PFSK-1 (cell line): ENCODE measurements at regions not wholly inside any gene's neighbourhood (a gene's known extent, or its start where the extent isn't known, plus 50 kb on each side); places are given as distances from the start of the nearest gene placed in this dataset.

Source experiments
- FOXP2 ChIP-seq: optimal IDR thresholded peaks from 2 replicates; pipeline ENCODE3; 2011; ENCODE audit warnings: borderline replicate concordance, control low read depth, inconsistent platforms; ENCODE audit not compliant: insufficient read depth; ENCODE audit errors: extremely low read length, extremely low read depth
- POLR2AphosphoS5 ChIP-seq: IDR thresholded peaks from 2 replicates; pipeline ENCODE4 v1.6.1; 2012; ENCODE audit warnings: low read depth, mild to moderate bottlenecking, control low read depth, low read length, moderate library complexity
- SIN3A ChIP-seq: IDR thresholded peaks from 2 replicates; pipeline ENCODE4 v1.6.1; 2012; ENCODE audit warnings: mild to moderate bottlenecking, low read length, moderate library complexity, borderline replicate concordance; ENCODE audit not compliant: insufficient read depth
- TAF1 ChIP-seq: IDR thresholded peaks from 2 replicates; pipeline ENCODE4 v1.6.1; 2012; ENCODE audit warnings: low read length, control low read depth, borderline replicate concordance; ENCODE audit not compliant: insufficient read depth
- TF ChIP-seq, protein P1 (sequence below), 2 experiments: IDR thresholded peaks; 2 replicates each; pipeline versions ENCODE4 v1.6.1 to v1.8.0; 2011 to 2012; ENCODE audit warnings: low read depth in 2 of 2, low read length in 2 of 2, control low read depth in 1 of 2, inconsistent platforms in 1 of 2, mild to moderate bottlenecking in 1 of 2, moderate library complexity in 1 of 2; ENCODE audit not compliant: insufficient read depth in 1 of 2

- TF ChIP-seq FOXP2: no peak
- no peak for TF ChIP-seq POLR2AphosphoS5
- TF ChIP-seq, protein P1, sequence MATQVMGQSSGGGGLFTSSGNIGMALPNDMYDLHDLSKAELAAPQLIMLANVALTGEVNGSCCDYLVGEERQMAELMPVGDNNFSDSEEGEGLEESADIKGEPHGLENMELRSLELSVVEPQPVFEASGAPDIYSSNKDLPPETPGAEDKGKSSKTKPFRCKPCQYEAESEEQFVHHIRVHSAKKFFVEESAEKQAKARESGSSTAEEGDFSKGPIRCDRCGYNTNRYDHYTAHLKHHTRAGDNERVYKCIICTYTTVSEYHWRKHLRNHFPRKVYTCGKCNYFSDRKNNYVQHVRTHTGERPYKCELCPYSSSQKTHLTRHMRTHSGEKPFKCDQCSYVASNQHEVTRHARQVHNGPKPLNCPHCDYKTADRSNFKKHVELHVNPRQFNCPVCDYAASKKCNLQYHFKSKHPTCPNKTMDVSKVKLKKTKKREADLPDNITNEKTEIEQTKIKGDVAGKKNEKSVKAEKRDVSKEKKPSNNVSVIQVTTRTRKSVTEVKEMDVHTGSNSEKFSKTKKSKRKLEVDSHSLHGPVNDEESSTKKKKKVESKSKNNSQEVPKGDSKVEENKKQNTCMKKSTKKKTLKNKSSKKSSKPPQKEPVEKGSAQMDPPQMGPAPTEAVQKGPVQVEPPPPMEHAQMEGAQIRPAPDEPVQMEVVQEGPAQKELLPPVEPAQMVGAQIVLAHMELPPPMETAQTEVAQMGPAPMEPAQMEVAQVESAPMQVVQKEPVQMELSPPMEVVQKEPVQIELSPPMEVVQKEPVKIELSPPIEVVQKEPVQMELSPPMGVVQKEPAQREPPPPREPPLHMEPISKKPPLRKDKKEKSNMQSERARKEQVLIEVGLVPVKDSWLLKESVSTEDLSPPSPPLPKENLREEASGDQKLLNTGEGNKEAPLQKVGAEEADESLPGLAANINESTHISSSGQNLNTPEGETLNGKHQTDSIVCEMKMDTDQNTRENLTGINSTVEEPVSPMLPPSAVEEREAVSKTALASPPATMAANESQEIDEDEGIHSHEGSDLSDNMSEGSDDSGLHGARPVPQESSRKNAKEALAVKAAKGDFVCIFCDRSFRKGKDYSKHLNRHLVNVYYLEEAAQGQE (IDR thresholded peaks at IDR 0.05; ENCODE audit: insufficient read depth in 1 of 2, low read depth in 2 of 2, low read length in 2 of 2): no peak
- no peak for TF ChIP-seq SIN3A
- no peak for TF ChIP-seq TAF1
Measured at GRCh38 chr6:21972516-21972915, 324.3 kb downstream of the PRL start.
